Stimulated activated effector memory CD8-positive, alpha-beta T cell treated with anti-CD3 and anti-CD28 coated beads, Interleukin-12 subunit alpha, Interleukin-12 subunit beta, amount 100 ng/mL, for 72 hours (primary cell): ENCODE measurements at regions not wholly inside any gene's neighbourhood (a gene's known extent, or its start where the extent isn't known, plus 50 kb on each side); places are given as distances from the start of the nearest gene placed in this dataset.
"Not testable (repeated sequence)": the region's sequence is repeated elsewhere in the genome, so short reads cannot be mapped to it uniquely, and the experiment has no call there.

ENCODE experiments used
- ATAC-seq: fragments of 150-1000 bp; cut with Tn5 transposase; 2 replicates; pipeline ENCODE4 v1.10.0; 2021
- DNase-seq, 2 donors: peaks; one replicate each; pipeline ENCODE4 v3.0.0; 2021 to 2022; ENCODE audit warnings: low spot score in 2 of 2
- H3K27ac Mint-ChIP-seq: one replicate; pipeline ENCODE4 v1.8.0; 2022; ENCODE audit warnings: mild to moderate bottlenecking, mixed read lengths
- H3K36me3 Mint-ChIP-seq: one replicate; pipeline ENCODE4 v1.8.0; 2022; ENCODE audit warnings: mild to moderate bottlenecking, mixed read lengths
- H3K4me1 Mint-ChIP-seq: one replicate; pipeline ENCODE4 v1.8.0; 2022; ENCODE audit warnings: mixed read lengths
- H3K4me3 Mint-ChIP-seq: one replicate; pipeline ENCODE4 v1.8.0; 2022; ENCODE audit warnings: mild to moderate bottlenecking, mixed read lengths
- H3K9me3 Mint-ChIP-seq: one replicate; pipeline ENCODE4 v1.8.0; 2022; ENCODE audit warnings: mixed read lengths

GRCh38 chr3:167067787-167068161, 312.3 kb downstream of the ZBBX start:
- H3K4me1 Mint-ChIP-seq, result no peaks in the 10 kb centered on the region
- no peak for DNase-seq
- ATAC-seq, result no peak
- H3K27ac Mint-ChIP-seq, result no peak overlapping the region
- peaks cover 12% of the 10 kb centered on the region for H3K9me3 Mint-ChIP-seq
- H3K36me3 Mint-ChIP-seq, result no peaks in the 10 kb centered on the region
- H3K4me3 Mint-ChIP-seq, result no peak overlapping the region

GRCh38 chr3:167066977-167067786, 312.9 kb downstream of the ZBBX start:
- Mint-ChIP-seq H3K4me1 (no peaks in the 10 kb centered on the region), H3K4me3 (no peak overlapping the region), H3K9me3 (peaks cover 12% of the 10 kb centered on the region), H3K27ac (no peak overlapping the region), H3K36me3 (no peaks in the 10 kb centered on the region)
- no peak for DNase-seq
- ATAC-seq, result no peak

- Mint-ChIP-seq H3K9me3 (peaks cover 5% of the 10 kb centered on the region), H3K4me1 (no peaks in the 10 kb centered on the region), H3K27ac (no peak overlapping the region), H3K4me3 (no peak overlapping the region), H3K36me3 (no peaks in the 10 kb centered on the region)
- ATAC-seq, result no peak
- no peak for DNase-seq
These were observed 322.5 kb downstream of the ZBBX start for GRCh38 chr3:167057581-167057980.

GRCh38 chr3:167054926-167055325, 325.2 kb downstream of the ZBBX start:
- no peak overlapping the region for H3K4me3 Mint-ChIP-seq
- H3K9me3 Mint-ChIP-seq, result peaks cover 4% of the 10 kb centered on the region
- DNase-seq (no peak), ATAC-seq (no peak)
- no peaks in the 10 kb centered on the region for H3K36me3 Mint-ChIP-seq
- H3K27ac Mint-ChIP-seq, result no peak overlapping the region
- no peaks in the 10 kb centered on the region for H3K4me1 Mint-ChIP-seq

- Mint-ChIP-seq H3K4me3 (no peak overlapping the region), H3K4me1 (no peaks in the 10 kb centered on the region), H3K27ac (no peak overlapping the region), H3K36me3 (no peaks in the 10 kb centered on the region), H3K9me3 (peaks cover 4% of the 10 kb centered on the region)
- ATAC-seq (no peak), DNase-seq (no peak)
These were observed 328.7 kb downstream of the ZBBX start for GRCh38 chr3:167051421-167051820.

GRCh38 chr3:167033866-167034265, 346.2 kb downstream of the ZBBX start:
- H3K27ac Mint-ChIP-seq, result no peak overlapping the region
- H3K4me3 Mint-ChIP-seq, result no peak overlapping the region
- H3K9me3 Mint-ChIP-seq, result peaks cover 7% of the 10 kb centered on the region
- no peaks in the 10 kb centered on the region for H3K4me1 Mint-ChIP-seq
- DNase-seq (no peak), ATAC-seq (no peak)
- no peaks in the 10 kb centered on the region for H3K36me3 Mint-ChIP-seq

GRCh38 chr3:167032267-167032876, 347.7 kb downstream of the ZBBX start:
- no peak overlapping the region for H3K27ac Mint-ChIP-seq
- no peaks in the 10 kb centered on the region for H3K4me1 Mint-ChIP-seq
- H3K36me3 Mint-ChIP-seq, result no peaks in the 10 kb centered on the region
- no peak overlapping the region for H3K4me3 Mint-ChIP-seq
- ATAC-seq (no peak), DNase-seq (no peak)
- H3K9me3 Mint-ChIP-seq, result peaks cover 8% of the 10 kb centered on the region

GRCh38 chr3:167031364-167032049, 348.6 kb downstream of the ZBBX start:
- no peak overlapping the region for H3K4me3 Mint-ChIP-seq
- no peak overlapping the region for H3K27ac Mint-ChIP-seq
- peaks cover 8% of the 10 kb centered on the region for H3K9me3 Mint-ChIP-seq
- H3K4me1 Mint-ChIP-seq, result no peaks in the 10 kb centered on the region
- H3K36me3 Mint-ChIP-seq, result no peaks in the 10 kb centered on the region
- DNase-seq (no peak), ATAC-seq (no peak)

GRCh38 chr3:167030082-167030725, 349.9 kb downstream of the ZBBX start:
- no peak overlapping the region for H3K27ac Mint-ChIP-seq
- ATAC-seq, result no peak
- H3K9me3 Mint-ChIP-seq, result peaks cover 8% of the 10 kb centered on the region
- no peaks in the 10 kb centered on the region for H3K36me3 Mint-ChIP-seq
- no peaks in the 10 kb centered on the region for H3K4me1 Mint-ChIP-seq
- DNase-seq, result no peak
- no peak overlapping the region for H3K4me3 Mint-ChIP-seq

GRCh38 chr3:167019503-167019902, 360.6 kb downstream of the ZBBX start:
- not testable (repeated sequence) for H3K4me1 Mint-ChIP-seq, DNase-seq, H3K9me3 Mint-ChIP-seq, ATAC-seq, H3K27ac Mint-ChIP-seq, H3K36me3 Mint-ChIP-seq, H3K4me3 Mint-ChIP-seq

- ATAC-seq, H3K36me3 Mint-ChIP-seq, H3K4me1 Mint-ChIP-seq, H3K9me3 Mint-ChIP-seq, H3K4me3 Mint-ChIP-seq, H3K27ac Mint-ChIP-seq, DNase-seq: not testable (repeated sequence)
These were observed 361.4 kb downstream of the ZBBX start for GRCh38 chr3:167018591-167019111.

- no peak overlapping the region for H3K4me3 Mint-ChIP-seq
- H3K4me1 Mint-ChIP-seq, result no peaks in the 10 kb centered on the region
- H3K9me3 Mint-ChIP-seq, result peaks cover 6% of the 10 kb centered on the region
- ATAC-seq, result no peak
- no peak overlapping the region for H3K27ac Mint-ChIP-seq
- no peak for DNase-seq
- H3K36me3 Mint-ChIP-seq, result no peaks in the 10 kb centered on the region
These were observed 367.4 kb downstream of the ZBBX start for GRCh38 chr3:167012691-167013090.

- Mint-ChIP-seq H3K9me3 (peaks cover 11% of the 10 kb centered on the region), H3K36me3 (no peaks in the 10 kb centered on the region), H3K4me3 (no peak overlapping the region), H3K27ac (no peak overlapping the region), H3K4me1 (no peaks in the 10 kb centered on the region)
- no peak for ATAC-seq
- no peak for DNase-seq
These were observed 371.3 kb downstream of the ZBBX start for GRCh38 chr3:167008791-167009190.

- no peak overlapping the region for H3K27ac Mint-ChIP-seq
- no peaks in the 10 kb centered on the region for H3K4me1 Mint-ChIP-seq
- peaks cover 16% of the 10 kb centered on the region for H3K9me3 Mint-ChIP-seq
- ATAC-seq, result no peak
- peaks cover 6% of the 10 kb centered on the region for H3K36me3 Mint-ChIP-seq
- H3K4me3 Mint-ChIP-seq, result no peak overlapping the region
- DNase-seq, result no peak
These were observed 378.7 kb downstream of the ZBBX start for GRCh38 chr3:167001374-167001773.

- no peak for ATAC-seq
- Mint-ChIP-seq H3K36me3 (no peaks in the 10 kb centered on the region), H3K4me3 (no peak overlapping the region), H3K27ac (no peak overlapping the region), H3K9me3 (no peaks in the 10 kb centered on the region), H3K4me1 (no peaks in the 10 kb centered on the region)
- no peak for DNase-seq
These were observed 387.0 kb downstream of the ZBBX start for GRCh38 chr3:166993015-166993630.
